HTR-8/SVneo (cell line): ENCODE measurements at regions not wholly inside any gene's neighbourhood (a gene's known extent, or its start where the extent isn't known, plus 50 kb on each side); places are given as distances from the start of the nearest gene placed in this dataset.
"Not testable (repeated sequence)": the region's sequence is repeated elsewhere in the genome, so short reads cannot be mapped to it uniquely, and the experiment has no call there.

Experiments
- DNase-seq: peaks from one replicate; pipeline ENCODE4 v3.0.0; 2011; ENCODE audit warnings: low spot score, mixed read lengths; ENCODE audit not compliant: insufficient read length
- FAIRE-seq: peaks from 2 replicates; lab custom pipeline; 2011; peaks lifted over from hg19 to GRCh38; lab: Jason Lieb, UNC

- no peak for FAIRE-seq
- no peak for DNase-seq
Observed at GRCh38 chr1:184859381-184860105, 104.9 kb upstream of the EDEM3 start.

- no peak for FAIRE-seq
Observed at GRCh38 chr1:184858288-184858687, 103.6 kb upstream of the EDEM3 start.

GRCh38 chr1:184854496-184855140, 100.0 kb upstream of the EDEM3 start:
- no peak for FAIRE-seq
- no peak for DNase-seq

More at GRCh38 chr1:184858288-184858687, 103.6 kb upstream of the EDEM3 start:
- DNase-seq: no peak

GRCh38 chr1:184854036-184854435, 99.4 kb upstream of the EDEM3 start:
- FAIRE-seq: no peak

GRCh38 chr1:184851822-184852746, 97.4 kb upstream of the EDEM3 start:
- FAIRE-seq (no peak), DNase-seq (no peak)

More at GRCh38 chr1:184854036-184854435, 99.4 kb upstream of the EDEM3 start:
- no peak for DNase-seq

- FAIRE-seq (no peak), DNase-seq (no peak)
Observed at GRCh38 chr1:184843732-184844495, 89.3 kb upstream of the EDEM3 start.

GRCh38 chr1:184840596-184840995, 85.9 kb upstream of the EDEM3 start:
- FAIRE-seq (no peak), DNase-seq (no peak)

- FAIRE-seq (peak; percentile 82), DNase-seq (peak; percentile 83)
Observed at GRCh38 chr1:184838504-184838951, 83.9 kb upstream of the EDEM3 start.

GRCh38 chr1:184836934-184837895, 82.6 kb upstream of the EDEM3 start:
- DNase-seq: no peak
- FAIRE-seq: no peak

GRCh38 chr1:184836141-184836540, 81.5 kb upstream of the EDEM3 start:
- DNase-seq (no peak), FAIRE-seq (no peak)

GRCh38 chr1:184833994-184834393, 79.3 kb upstream of the EDEM3 start:
- not testable (repeated sequence) for DNase-seq, FAIRE-seq

- DNase-seq: no peak
- FAIRE-seq: no peak
Observed at GRCh38 chr1:184832517-184832916, 77.9 kb upstream of the EDEM3 start.

GRCh38 chr1:184829496-184829895, 74.8 kb upstream of the EDEM3 start:
- not testable (repeated sequence) for DNase-seq, FAIRE-seq

GRCh38 chr1:184828369-184828717, 73.7 kb upstream of the EDEM3 start:
- no peak for DNase-seq
- no peak for FAIRE-seq

GRCh38 chr1:184827600-184828368, 73.1 kb upstream of the EDEM3 start:
- peak; percentile 71 for DNase-seq
- FAIRE-seq: peak; percentile 16

- DNase-seq (no peak), FAIRE-seq (no peak)
Observed at GRCh38 chr1:184826001-184826400, 71.3 kb upstream of the EDEM3 start.

GRCh38 chr1:184825571-184825970, 70.9 kb upstream of the EDEM3 start:
- DNase-seq (no peak), FAIRE-seq (no peak)

- FAIRE-seq: no peak
- no peak for DNase-seq
Observed at GRCh38 chr1:184824691-184825323, 70.1 kb upstream of the EDEM3 start.
